Skin epidermis (tissue), 12 donors: ENCODE measurements at regions not wholly inside any gene's neighbourhood (a gene's known extent, or its start where the extent isn't known, plus 50 kb on each side); places are given as distances from the start of the nearest gene placed in this dataset.

Experiments used
- H3K27ac ChIP-seq, 21 experiments: fragments of 200-600 bp; sonication (generic) in 11 of 21; one replicate each; pipeline ENCODE4 v1.5.0; 2020; ENCODE audit warnings: mild to moderate bottlenecking in 3 of 21, inconsistent platforms in 2 of 21, moderate library complexity in 2 of 21
- H3K4me3 ChIP-seq, 7 experiments: fragments of 200-600 bp; sonication (generic) in 2 of 7; one replicate each; pipeline ENCODE4 v1.5.0; 2020; ENCODE audit warnings: inconsistent platforms in 2 of 7, mild to moderate bottlenecking in 2 of 7, moderate library complexity in 1 of 7

DNA sequence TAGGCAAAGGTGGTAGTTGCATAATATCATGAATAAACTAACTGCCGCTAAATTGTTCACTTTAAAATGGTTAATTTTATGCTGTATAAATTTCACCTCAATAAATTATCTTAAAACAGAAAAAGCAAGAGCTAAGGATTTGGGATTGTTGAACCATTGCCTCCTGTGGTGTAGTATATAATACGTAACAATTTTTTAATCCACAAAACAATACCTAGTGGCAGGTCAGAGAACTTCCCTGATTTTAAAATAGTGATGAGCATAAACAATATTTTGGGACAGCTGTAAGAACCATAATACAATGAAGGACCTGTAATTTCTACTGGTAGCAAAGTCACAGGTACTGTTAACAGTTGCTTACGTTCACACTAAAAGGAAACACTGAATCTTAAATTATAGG, 161.9 kb upstream of the PRNP start:
- H3K27ac ChIP-seq: no peak overlapping the region
- H3K4me3 ChIP-seq: no peak overlapping the region

GRCh38 chr20:4522310-4522709, 163.9 kb upstream of the PRNP start:
- H3K4me3 ChIP-seq: no peak overlapping the region
- H3K27ac ChIP-seq: no peak overlapping the region

- Histone ChIP-seq H3K27ac (no peak overlapping the region), H3K4me3 (no peak overlapping the region)
These were observed 164.9 kb upstream of the PRNP start for GRCh38 chr20:4521170-4521968.

DNA sequence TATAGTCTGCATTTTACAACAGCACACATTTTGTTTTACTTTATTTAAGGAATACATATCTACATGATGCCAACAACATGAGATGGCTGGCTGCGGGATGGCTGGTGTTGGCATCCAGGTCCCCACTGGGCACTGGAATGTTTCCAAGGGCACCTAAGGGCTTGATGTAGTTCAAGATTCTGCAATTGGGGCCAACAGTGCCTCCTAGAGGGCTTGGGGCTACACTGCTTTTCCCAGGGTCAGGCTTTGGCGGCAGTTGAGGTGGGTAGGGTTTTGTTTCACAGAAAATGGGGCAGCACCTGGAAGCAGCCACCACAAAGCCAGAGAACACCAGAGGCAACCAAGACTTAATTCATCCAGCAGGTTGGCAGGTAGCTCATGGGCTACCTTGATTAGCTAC, 166.7 kb upstream of the PRNP start:
- no peak overlapping the region for H3K27ac ChIP-seq
- H3K4me3 ChIP-seq: no peak overlapping the region

DNA sequence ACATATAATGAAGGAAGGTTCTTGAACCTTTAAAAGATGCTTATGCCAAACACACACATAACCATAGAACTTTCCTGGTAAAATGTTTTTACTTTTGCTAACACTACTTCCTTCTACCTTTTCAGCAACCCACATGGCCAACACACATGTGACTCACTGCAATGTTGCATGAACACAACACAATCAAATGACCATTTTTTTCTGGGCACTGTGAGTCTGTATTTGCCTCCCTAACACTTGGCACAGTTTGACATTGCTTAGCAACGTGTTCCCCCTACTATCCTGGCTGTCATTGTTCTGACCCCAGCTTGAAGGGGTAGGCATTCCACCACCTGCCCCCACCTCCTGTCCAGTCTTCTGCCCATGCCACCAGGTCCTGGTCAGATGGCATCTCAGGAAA, 169.4 kb upstream of the PRNP start:
- Histone ChIP-seq H3K4me3 (no peak overlapping the region), H3K27ac (no peak overlapping the region)

DNA sequence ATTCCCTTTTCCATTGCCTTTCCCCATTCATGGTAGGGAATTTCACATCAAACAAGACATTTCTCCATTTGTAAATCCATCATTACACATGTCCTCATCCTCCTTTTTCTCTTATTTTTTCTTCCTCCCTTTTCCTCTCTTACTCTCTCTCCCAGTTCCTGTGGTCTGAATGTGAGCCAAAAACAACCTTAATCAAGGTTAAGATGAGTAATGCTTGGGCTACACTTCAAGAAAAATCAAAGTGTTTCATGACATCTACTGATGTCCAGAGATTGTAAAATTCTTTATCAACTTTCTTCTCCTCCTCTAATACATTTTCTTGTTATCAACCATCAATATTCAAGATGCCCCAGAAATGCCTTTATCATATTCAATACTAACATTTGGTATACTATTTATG, 172.5 kb upstream of the PRNP start:
- H3K27ac ChIP-seq: no peak overlapping the region
- H3K4me3 ChIP-seq: no peak overlapping the region

GRCh38 chr20:4512891-4513550, 173.2 kb upstream of the PRNP start:
- H3K27ac ChIP-seq: no peak overlapping the region
- no peak overlapping the region for H3K4me3 ChIP-seq

DNA sequence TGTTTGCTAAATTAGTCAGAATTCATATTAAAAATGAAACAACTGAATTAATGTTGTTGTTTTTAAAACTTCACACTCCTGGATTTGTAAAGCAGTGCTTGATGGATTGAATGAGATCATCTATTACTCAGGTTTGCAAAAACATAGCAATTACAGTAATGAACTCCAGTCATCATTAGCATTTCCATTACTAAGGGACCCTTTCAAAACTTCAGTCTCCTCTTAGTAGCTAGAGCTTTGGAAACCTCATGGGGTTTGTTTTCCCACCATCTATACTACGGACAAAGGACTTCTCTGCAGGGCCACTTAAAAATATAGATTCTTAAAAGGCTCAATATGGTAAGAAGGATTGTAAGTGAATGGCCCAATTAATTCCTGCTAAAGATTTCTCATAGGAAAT, 174.5 kb upstream of the PRNP start:
- no peak overlapping the region for H3K27ac ChIP-seq
- H3K4me3 ChIP-seq: no peak overlapping the region

GRCh38 chr20:4509825-4510522, 176.3 kb upstream of the PRNP start:
- H3K4me3 ChIP-seq: no peak overlapping the region
- H3K27ac ChIP-seq: no peak overlapping the region

- no peak overlapping the region for H3K27ac ChIP-seq
- H3K4me3 ChIP-seq: no peak overlapping the region
These were observed 177.5 kb upstream of the PRNP start for GRCh38 chr20:4508773-4509172.

- no peak overlapping the region for H3K27ac ChIP-seq
These were observed 179.0 kb upstream of the PRNP start for GRCh38 chr20:4507288-4507719.

GRCh38 chr20:4504814-4505213, 181.4 kb upstream of the PRNP start:
- no peak overlapping the region for H3K27ac ChIP-seq
- H3K4me3 ChIP-seq: no peak overlapping the region

More at GRCh38 chr20:4507288-4507719, 179.0 kb upstream of the PRNP start:
- no peak overlapping the region for H3K4me3 ChIP-seq

GRCh38 chr20:4502756-4503155, 183.5 kb upstream of the PRNP start:
- no peak overlapping the region for H3K27ac ChIP-seq

GRCh38 chr20:4493386-4493785, 192.9 kb upstream of the PRNP start:
- Histone ChIP-seq H3K4me3 (no peak overlapping the region), H3K27ac (no peak overlapping the region)

More at GRCh38 chr20:4502756-4503155, 183.5 kb upstream of the PRNP start:
- H3K4me3 ChIP-seq: no peak overlapping the region

DNA sequence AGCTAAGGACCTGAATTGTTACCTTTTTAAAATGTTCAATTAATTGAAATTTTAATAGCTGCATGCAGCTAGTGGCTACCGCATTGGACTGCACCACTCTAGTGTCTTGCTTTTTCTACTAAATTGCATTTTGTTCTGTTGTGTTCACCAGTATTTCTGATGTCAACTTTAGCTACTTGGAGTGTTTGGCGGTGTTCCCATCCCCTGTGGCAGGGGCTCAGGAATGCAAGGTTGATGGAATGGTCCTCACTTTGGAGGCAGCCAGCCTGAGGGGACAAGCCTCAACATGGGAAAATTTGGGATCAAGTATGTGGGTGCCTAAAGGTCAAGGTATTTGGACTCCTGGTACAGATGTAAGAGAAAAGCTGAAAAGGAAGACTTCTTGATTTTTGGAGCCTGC, 194.6 kb upstream of the PRNP start:
- no peak overlapping the region for H3K27ac ChIP-seq

GRCh38 chr20:4490606-4491280, 195.5 kb upstream of the PRNP start:
- Histone ChIP-seq H3K27ac (no peak overlapping the region), H3K4me3 (no peak overlapping the region)

More for the DNA sequence above, 194.6 kb upstream of the PRNP start:
- H3K4me3 ChIP-seq: no peak overlapping the region

DNA sequence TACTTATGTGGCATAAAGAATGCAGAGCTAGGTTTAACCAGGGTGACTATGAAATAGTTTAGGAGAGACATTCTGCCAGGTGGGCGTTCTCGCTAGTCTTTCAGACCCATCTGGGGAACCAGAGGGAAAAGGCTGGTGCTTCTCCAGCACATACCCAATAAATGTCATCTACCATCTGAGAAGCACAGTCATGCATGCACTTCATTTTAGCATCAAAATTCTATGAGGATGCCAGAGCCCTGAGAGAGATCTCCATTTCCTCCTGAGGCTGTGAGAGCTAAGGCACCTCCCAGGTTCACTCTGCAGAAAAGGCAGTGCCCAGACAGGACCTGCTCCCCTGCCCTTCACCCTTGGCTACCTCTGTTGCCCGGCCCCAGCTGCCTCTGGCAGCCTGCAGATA, 196.2 kb upstream of the PRNP start:
- Histone ChIP-seq H3K4me3 (no peak overlapping the region), H3K27ac (no peak overlapping the region)

- Histone ChIP-seq H3K27ac (no peak overlapping the region), H3K4me3 (no peak overlapping the region)
These were observed 197.6 kb upstream of the PRNP start for GRCh38 chr20:4488407-4489339.

- no peak overlapping the region for H3K27ac ChIP-seq
These were observed 201.8 kb upstream of the PRNP start for GRCh38 chr20:4484379-4484997.

More at GRCh38 chr20:4484379-4484997, 201.8 kb upstream of the PRNP start:
- no peak overlapping the region for H3K4me3 ChIP-seq
